CD4-positive, alpha-beta T cell (primary cell): ENCODE measurements at regions not wholly inside any gene's neighbourhood (a gene's known extent, or its start where the extent isn't known, plus 50 kb on each side); places are given as distances from the start of the nearest gene placed in this dataset.

Source experiments
- ATAC-seq: fragments of 200-7000 bp; cut with Tn5 transposase; one replicate; pipeline ENCODE4 v1.10.0; 2022; ENCODE audit warnings: mild to moderate bottlenecking; ENCODE audit not compliant: poor library complexity
- CTCF ChIA-PET: fragments of 350-600 bp; sonication (Branson Sonifier 250); formaldehyde crosslinking; loops from one replicate; lab custom pipeline; 2021; ENCODE audit warnings: antibody characterized with exemption, inconsistent platforms; lab: Charles Lee
- POLR2A ChIA-PET: fragments of 350-600 bp; sonication (Branson Sonifier 250); formaldehyde crosslinking; loops from one replicate; lab custom pipeline; 2021; ENCODE audit warnings: antibody characterized with exemption, inconsistent platforms; lab: Charles Lee
- DNase-seq, 14 experiments: peaks; one replicate each; pipeline ENCODE4 v3.0.0-alpha.2; 2013 to 2020; ENCODE audit warnings: mixed read lengths in 2 of 14
- H3K27ac ChIP-seq, 2 donors: one replicate each; pipeline versions ENCODE4 v1.5.1 to v1.7.0; 2013; ENCODE audit warnings: low read length in 2 of 2, low read depth in 1 of 2, mild to moderate bottlenecking in 1 of 2
- H3K27me3 ChIP-seq, 2 experiments: 1 replicate in 1 of 2; 2 replicates in 1 of 2; pipeline versions ENCODE4 v1.6.1 to v1.7.0; 2013; ENCODE audit warnings: low read length in 2 of 2, control low read depth in 1 of 2, mild to moderate bottlenecking in 1 of 2, moderate library complexity in 1 of 2; ENCODE audit not compliant: insufficient read depth in 2 of 2, control insufficient read depth in 1 of 2
- H3K36me3 ChIP-seq: one replicate; pipeline ENCODE4 v1.6.1; 2013; ENCODE audit warnings: low read length, control low read depth; ENCODE audit not compliant: insufficient read depth
- H3K4me1 ChIP-seq: one replicate; pipeline ENCODE4 v1.6.1; 2013; ENCODE audit warnings: low read length, control low read depth; ENCODE audit not compliant: insufficient read depth
- H3K4me3 ChIP-seq: one replicate; pipeline ENCODE4 v1.5.1; 2013; ENCODE audit warnings: mild to moderate bottlenecking, low read length, moderate library complexity
- H3K9me3 ChIP-seq, 2 experiments: 1 replicate in 1 of 2; 2 replicates in 1 of 2; pipeline versions ENCODE4 v1.6.1 to v1.7.0; 2013; ENCODE audit warnings: low read length in 2 of 2, mild to moderate bottlenecking in 2 of 2, control low read depth in 1 of 2, moderate library complexity in 1 of 2; ENCODE audit not compliant: control insufficient read depth in 1 of 2, insufficient read depth in 1 of 2
- H3K27ac Mint-ChIP-seq: one replicate; pipeline ENCODE4 v1.8.0; 2020; ENCODE audit warnings: mixed read lengths
- H3K27me3 Mint-ChIP-seq: one replicate; pipeline ENCODE4 v1.8.0; 2021; ENCODE audit warnings: mixed read lengths
- H3K36me3 Mint-ChIP-seq: one replicate; pipeline ENCODE4 v1.8.0; 2021; ENCODE audit warnings: low read depth, mixed read lengths
- H3K4me1 Mint-ChIP-seq: one replicate; pipeline ENCODE4 v1.8.0; 2021; ENCODE audit warnings: low read depth, mixed read lengths
- H3K4me3 Mint-ChIP-seq: one replicate; pipeline ENCODE4 v1.8.0; 2020; ENCODE audit warnings: mild to moderate bottlenecking, mixed read lengths
- H3K9me3 Mint-ChIP-seq: one replicate; pipeline ENCODE4 v1.8.0; 2020; ENCODE audit warnings: mixed read lengths
- CTCF ChIP-seq: fragments of 200-600 bp; IDR thresholded peaks from one replicate; pipeline ENCODE4 v1.8.0; 2022; ENCODE audit warnings: antibody characterized with exemption, mild to moderate bottlenecking
- intact Hi-C, 2 experiments: fragments of 100-400 bp; cut with DNase I in 1 of 2; cut with micrococcal nuclease in 1 of 2; formaldehyde crosslinking; loops; one replicate each; pipeline versions ENCODE4 v1.15.1 to v1.9.0; 2023 to 2025; cut with DNase I, micrococcal nuclease

GRCh38 chr9:120242116-120242811 is 337.7 kb downstream of the CDK5RAP2 start:
- ChIA-PET CTCF (no interaction called here), POLR2A (no interaction called here)
- no peak for ATAC-seq
- intact Hi-C loops, result no loop called here
- no peak for TF ChIP-seq CTCF
- H3K27me3 Mint-ChIP-seq, result no peaks in the 10 kb centered on the region
- H3K36me3 Mint-ChIP-seq, result no peaks in the 10 kb centered on the region
- DNase-seq, result no peak
- no peak overlapping the region for H3K27ac Mint-ChIP-seq
- peaks cover 4% of the 10 kb centered on the region for H3K9me3 Mint-ChIP-seq
- H3K4me1 Mint-ChIP-seq, result no peaks in the 10 kb centered on the region
- H3K36me3 ChIP-seq, result no peaks in the 10 kb centered on the region
- H3K4me3 Mint-ChIP-seq, result no peak overlapping the region
- H3K4me3 ChIP-seq, result no peak overlapping the region
- H3K27ac ChIP-seq, result no peak overlapping the region
- no peaks in the 10 kb centered on the region for H3K27me3 ChIP-seq
- no peaks in the 10 kb centered on the region for H3K4me1 ChIP-seq
- H3K9me3 ChIP-seq, result peaks cover 0 to 10% of the 10 kb centered on the region in 2 experiments

GRCh38 chr9:120236596-120236995 is 343.4 kb downstream of the CDK5RAP2 start:
- no peaks in the 10 kb centered on the region for H3K36me3 Mint-ChIP-seq
- H3K27me3 ChIP-seq, result peaks cover 0 to 2% of the 10 kb centered on the region in 2 experiments
- no peak overlapping the region for H3K27ac Mint-ChIP-seq
- ChIA-PET POLR2A (no interaction called here), CTCF (no interaction called here)
- H3K4me1 ChIP-seq, result no peaks in the 10 kb centered on the region
- peaks cover 0 to 3% of the 10 kb centered on the region in 2 experiments for H3K9me3 ChIP-seq
- ATAC-seq (no peak), DNase-seq (no peak)
- H3K4me1 Mint-ChIP-seq, result no peaks in the 10 kb centered on the region
- H3K36me3 ChIP-seq, result no peaks in the 10 kb centered on the region
- TF ChIP-seq CTCF, result no peak
- H3K4me3 ChIP-seq, result no peak overlapping the region
- no peak overlapping the region for H3K27ac ChIP-seq
- intact Hi-C loops, result no loop called here
- peaks cover 5% of the 10 kb centered on the region for H3K27me3 Mint-ChIP-seq
- H3K4me3 Mint-ChIP-seq, result no peak overlapping the region
- no peaks in the 10 kb centered on the region for H3K9me3 Mint-ChIP-seq

- H3K4me1 Mint-ChIP-seq, result no peaks in the 10 kb centered on the region
- Histone ChIP-seq H3K9me3 (peaks cover 0 to 3% of the 10 kb centered on the region in 2 experiments), H3K4me3 (no peak overlapping the region), H3K27ac (no peak overlapping the region), H3K36me3 (no peaks in the 10 kb centered on the region), H3K27me3 (peaks cover 0 to 2% of the 10 kb centered on the region in 2 experiments), H3K4me1 (no peaks in the 10 kb centered on the region)
- H3K27ac Mint-ChIP-seq, result no peak overlapping the region
- no peak for TF ChIP-seq CTCF
- intact Hi-C loops, result no loop called here
- H3K36me3 Mint-ChIP-seq, result no peaks in the 10 kb centered on the region
- POLR2A ChIA-PET, result no interaction called here
- CTCF ChIA-PET, result no interaction called here
- DNase-seq (no peak), ATAC-seq (no peak)
- H3K27me3 Mint-ChIP-seq, result peaks cover 5% of the 10 kb centered on the region
- no peaks in the 10 kb centered on the region for H3K9me3 Mint-ChIP-seq
- H3K4me3 Mint-ChIP-seq, result no peak overlapping the region
These were observed 344.9 kb downstream of the CDK5RAP2 start for GRCh38 chr9:120235081-120235480.
